Right lobe of liver (tissue), 6 donors: ENCODE measurements at regions not wholly inside any gene's neighbourhood (a gene's known extent, or its start where the extent isn't known, plus 50 kb on each side); places are given as distances from the start of the nearest gene placed in this dataset.
"Not testable (repeated sequence)": the region's sequence is repeated elsewhere in the genome, so short reads cannot be mapped to it uniquely, and the experiment has no call there.

ENCODE experiments used
- ATAC-seq, 4 donors: fragments of 200-7000 bp; cut with Tn5 transposase; one replicate each; pipeline ENCODE4 v1.9.1; 2020; ENCODE audit warnings: mild to moderate bottlenecking in 4 of 4, moderate library complexity in 4 of 4
- DNase-seq, 3 donors: peaks; one replicate each; pipeline ENCODE4 v3.0.0-alpha.2; 2020
- H3K27ac ChIP-seq, 3 donors: fragments of 200-600 bp; one replicate each; pipeline ENCODE4 v1.8.0; 2022
- H3K27me3 ChIP-seq, 2 donors: fragments of 200-600 bp; one replicate each; pipeline ENCODE4 v1.8.0; 2022
- H3K36me3 ChIP-seq, 4 donors: fragments of 200-600 bp; sonication (generic) in 1 of 4; one replicate each; pipeline versions ENCODE4 v1.5.1 to v1.8.0; 2017 to 2022; ENCODE audit warnings: control low read depth in 1 of 4
- H3K4me1 ChIP-seq, 4 donors: fragments of 200-600 bp; sonication (generic) in 1 of 4; one replicate each; pipeline versions ENCODE4 v1.5.1 to v1.8.0; 2017 to 2022; ENCODE audit warnings: control low read depth in 1 of 4
- H3K4me3 ChIP-seq, 3 donors: fragments of 200-600 bp; one replicate each; pipeline ENCODE4 v1.8.0; 2022
- H3K9me3 ChIP-seq, 4 donors: fragments of 200-600 bp; sonication (generic) in 1 of 4; one replicate each; pipeline versions ENCODE4 v1.5.1 to v1.8.0; 2017 to 2022; ENCODE audit warnings: control low read depth in 1 of 4
- CTCF ChIP-seq, 4 donors: fragments of 200-600 bp in 3 of 4; fragments of 450-650 bp in 1 of 4; IDR thresholded peaks; one replicate each; pipeline versions ENCODE4 v1.5.1 to v1.8.0; 2016 to 2022; ENCODE audit warnings: antibody characterized with exemption in 4 of 4, mild to moderate bottlenecking in 2 of 4
- POLR2A ChIP-seq: fragments of 450-650 bp; IDR thresholded peaks from one replicate; pipeline ENCODE4 v1.6.1; 2017; ENCODE audit warnings: antibody characterized with exemption, mild to moderate bottlenecking
- WGBS: methylation state at CpG from one replicate; pipeline ENCODE4 v1.1.6; 2018; ENCODE audit warnings: low coverage, low lambda C conversion rate; ENCODE audit not compliant: insufficient coverage; ENCODE audit errors: missing lambda C conversion rate; 5-methylcytosine and 5-hydroxymethylcytosine counted together
- intact Hi-C, 2 donors: fragments of 100-400 bp; cut with DNase I; formaldehyde crosslinking; loops; one replicate each; pipeline versions ENCODE4 v1.11.2 to v1.14.1; 2022
- donor health status: DM: no; HTN: yes; CAD: no.
- donor health status: DM: no; HTN: no; CAD: no.
- donor health status: DM: no; HTN: no; CAD: no.
- donor health status: DM: no; HTN: yes; CAD: no.
- donor health status: DM: no; HTN: yes; CAD: no.

DNA sequence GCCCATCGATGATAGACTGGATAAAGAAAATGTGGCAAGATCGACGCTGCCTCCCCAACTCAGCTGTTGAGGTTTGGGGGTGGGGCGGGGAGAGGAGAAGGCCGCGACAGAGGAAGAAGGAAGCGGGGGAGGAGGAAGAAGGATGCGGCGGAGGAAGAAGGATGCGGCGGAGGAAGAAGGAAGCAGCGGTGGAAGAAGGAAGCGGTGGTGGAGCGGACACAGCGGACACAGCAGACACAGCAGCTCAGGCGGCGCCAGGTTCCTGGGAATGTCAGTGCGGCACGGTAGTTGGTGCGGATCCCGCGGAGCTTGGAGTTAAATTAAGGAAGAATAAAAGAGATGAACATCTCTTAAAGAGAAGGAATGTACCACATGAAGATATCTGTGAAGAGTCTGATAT is 163.9 kb upstream of the NT5E start:
- no peak for DNase-seq

DNA sequence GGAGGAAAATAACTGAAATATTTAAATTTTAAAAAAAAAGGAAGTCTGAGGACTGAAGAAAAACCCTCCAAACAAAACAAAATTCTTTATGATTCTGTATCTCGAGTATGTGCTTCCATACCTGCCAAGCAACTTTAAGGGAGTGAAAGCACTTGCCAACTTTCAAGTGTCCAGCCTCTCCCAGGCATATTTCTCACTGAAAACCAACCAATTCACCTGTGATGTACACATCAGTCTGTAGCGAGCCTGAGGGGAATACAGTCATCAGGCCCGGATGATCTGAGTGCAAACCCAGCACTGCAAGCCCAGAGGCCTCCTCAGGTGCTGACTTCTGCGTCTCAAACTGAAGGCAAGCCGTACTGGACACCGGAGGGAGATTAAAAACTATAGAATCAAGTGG is 164.8 kb upstream of the NT5E start:
- WGBS = 52% methylated on average over 6 of the region's 6 CpGs
- ATAC-seq = no peak
- H3K4me3 ChIP-seq = no peak overlapping the region

More for the DNA sequence above, 163.9 kb upstream of the NT5E start:
- H3K9me3 ChIP-seq = no peaks in the 10 kb centered on the region
- H3K27me3 ChIP-seq = no peaks in the 10 kb centered on the region
- no peak overlapping the region for H3K4me3 ChIP-seq
- TF ChIP-seq POLR2A (no peak), CTCF (IDR thresholded peaks at IDR 0.05) (no peak)
- ATAC-seq = no peak
- 78% methylated on average over 11 of the region's 22 CpGs for WGBS
- no peaks in the 10 kb centered on the region for H3K4me1 ChIP-seq
- no peak overlapping the region for H3K27ac ChIP-seq
- intact Hi-C loops = no loop called here
- H3K36me3 ChIP-seq = no peaks in the 10 kb centered on the region

DNA sequence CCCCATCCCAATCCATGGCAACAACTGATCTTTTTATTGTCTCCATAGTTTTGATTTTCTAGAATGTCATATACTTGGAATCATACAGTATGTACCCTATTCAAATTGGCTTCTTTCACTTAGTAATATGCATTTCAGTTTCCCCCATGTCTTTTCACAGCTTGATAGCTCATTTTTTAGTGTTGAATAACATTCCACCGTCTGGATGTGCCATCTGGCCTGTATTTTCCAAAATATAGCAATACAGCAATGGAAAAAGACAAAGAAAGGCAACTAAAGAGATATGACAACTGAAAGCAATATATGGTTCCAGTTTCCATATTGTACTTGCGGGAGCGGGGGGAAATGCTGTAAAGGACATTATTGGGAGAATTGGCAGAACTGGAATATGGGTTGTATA is 166.4 kb upstream of the NT5E start:
- TF ChIP-seq POLR2A = no peak
- no peak for TF ChIP-seq CTCF (IDR thresholded peaks at IDR 0.05)
- Histone ChIP-seq H3K36me3 (no peaks in the 10 kb centered on the region), H3K27me3 (no peaks in the 10 kb centered on the region), H3K9me3 (no peaks in the 10 kb centered on the region), H3K4me3 (no peak overlapping the region), H3K27ac (no peak overlapping the region), H3K4me1 (no peaks in the 10 kb centered on the region)
- intact Hi-C loops = no loop called here
- ATAC-seq (no peak), DNase-seq (no peak)
- 59% methylated on average over 3 of the region's 3 CpGs for WGBS

More for the DNA sequence above, 164.8 kb upstream of the NT5E start:
- intact Hi-C loops = no loop called here
- no peak for DNase-seq
- H3K4me1 ChIP-seq = no peaks in the 10 kb centered on the region
- TF ChIP-seq POLR2A (no peak), CTCF (IDR thresholded peaks at IDR 0.05) (no peak)
- H3K27me3 ChIP-seq = no peaks in the 10 kb centered on the region
- no peaks in the 10 kb centered on the region for H3K36me3 ChIP-seq
- H3K9me3 ChIP-seq = no peaks in the 10 kb centered on the region
- H3K27ac ChIP-seq = no peak overlapping the region

DNA sequence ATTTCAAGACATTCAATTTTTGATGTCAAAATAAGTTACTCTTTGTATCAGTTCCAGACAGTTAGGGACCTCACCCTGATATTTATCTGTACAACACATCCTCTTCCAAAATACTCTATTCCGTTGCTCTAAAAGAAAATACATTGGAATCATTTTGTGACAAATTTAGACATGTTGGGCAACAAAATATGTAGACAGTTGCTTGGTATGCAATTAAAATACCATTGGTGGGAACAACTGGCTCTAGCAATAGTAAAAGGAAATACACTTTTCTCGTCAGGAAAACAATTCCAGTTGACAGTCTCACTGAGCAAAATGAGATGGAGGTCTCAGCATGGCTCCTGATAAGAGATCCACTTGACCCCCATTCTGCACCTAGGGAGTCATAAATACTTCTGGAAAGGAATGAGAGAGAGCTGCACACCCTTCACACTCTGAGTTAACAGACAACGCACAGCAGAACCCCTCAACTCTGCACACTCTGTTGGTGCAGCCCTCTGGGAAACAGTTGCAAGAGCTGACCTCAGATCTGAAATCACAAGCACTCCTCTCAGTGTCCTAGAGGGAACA is 171.3 kb upstream of the NT5E start:
- DNase-seq (no peak), ATAC-seq (no peak)
- intact Hi-C loops = no loop called here
- Histone ChIP-seq H3K4me3 (no peak overlapping the region), H3K27ac (no peak overlapping the region), H3K4me1 (no peaks in the 10 kb centered on the region), H3K27me3 (no peaks in the 10 kb centered on the region), H3K9me3 (no peaks in the 10 kb centered on the region), H3K36me3 (no peaks in the 10 kb centered on the region)
- 46% methylated on average over 2 of the region's 3 CpGs for WGBS
- no peak for TF ChIP-seq POLR2A
- no peak for TF ChIP-seq CTCF (IDR thresholded peaks at IDR 0.05)

- intact Hi-C loops, H3K27ac ChIP-seq, DNase-seq, H3K4me3 ChIP-seq, H3K9me3 ChIP-seq, ATAC-seq, H3K4me1 ChIP-seq, H3K27me3 ChIP-seq, H3K36me3 ChIP-seq: not testable (repeated sequence)
- WGBS = 69% methylated on average over 1 of the region's 1 CpG
Measured at GRCh38 chr6:85276026-85276425, 173.9 kb upstream of the NT5E start.
